ENCODE measurements at regions not wholly inside any gene's neighbourhood (a gene's known extent, or its start where the extent isn't known, plus 50 kb on each side); places are given as distances from the start of the nearest gene placed in this dataset.

DNA sequence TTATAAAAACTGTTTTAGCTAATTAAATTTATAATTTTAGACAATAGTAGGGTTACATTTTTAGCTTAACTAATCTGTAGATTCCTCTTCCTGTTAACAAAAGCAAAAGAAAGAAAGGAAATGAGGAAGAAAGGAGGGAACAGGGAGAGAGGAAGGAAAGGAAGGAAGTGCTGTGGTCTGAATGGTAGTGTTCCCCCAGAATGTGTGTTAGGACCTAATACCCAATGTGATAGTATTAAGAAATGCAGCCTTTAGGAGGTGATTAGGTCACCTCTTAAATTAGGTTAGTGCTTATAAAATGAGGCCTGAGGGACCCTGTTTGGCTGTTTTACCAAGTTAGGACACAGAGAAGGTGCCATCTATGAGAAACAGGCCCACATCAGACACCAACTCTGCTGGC is 136.9 kb upstream of the SAMSN1 start:
- no peak for TF ChIP-seq POLR2A (IDR thresholded peaks at IDR 0.05)
- TF ChIP-seq, protein P1, sequence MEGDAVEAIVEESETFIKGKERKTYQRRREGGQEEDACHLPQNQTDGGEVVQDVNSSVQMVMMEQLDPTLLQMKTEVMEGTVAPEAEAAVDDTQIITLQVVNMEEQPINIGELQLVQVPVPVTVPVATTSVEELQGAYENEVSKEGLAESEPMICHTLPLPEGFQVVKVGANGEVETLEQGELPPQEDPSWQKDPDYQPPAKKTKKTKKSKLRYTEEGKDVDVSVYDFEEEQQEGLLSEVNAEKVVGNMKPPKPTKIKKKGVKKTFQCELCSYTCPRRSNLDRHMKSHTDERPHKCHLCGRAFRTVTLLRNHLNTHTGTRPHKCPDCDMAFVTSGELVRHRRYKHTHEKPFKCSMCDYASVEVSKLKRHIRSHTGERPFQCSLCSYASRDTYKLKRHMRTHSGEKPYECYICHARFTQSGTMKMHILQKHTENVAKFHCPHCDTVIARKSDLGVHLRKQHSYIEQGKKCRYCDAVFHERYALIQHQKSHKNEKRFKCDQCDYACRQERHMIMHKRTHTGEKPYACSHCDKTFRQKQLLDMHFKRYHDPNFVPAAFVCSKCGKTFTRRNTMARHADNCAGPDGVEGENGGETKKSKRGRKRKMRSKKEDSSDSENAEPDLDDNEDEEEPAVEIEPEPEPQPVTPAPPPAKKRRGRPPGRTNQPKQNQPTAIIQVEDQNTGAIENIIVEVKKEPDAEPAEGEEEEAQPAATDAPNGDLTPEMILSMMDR (IDR thresholded peaks at IDR 0.05), result no peak
